HepG2 (cell line): ENCODE measurements at regions not wholly inside any gene's neighbourhood (a gene's known extent, or its start where the extent isn't known, plus 50 kb on each side); places are given as distances from the start of the nearest gene placed in this dataset.

Experiments used
- ATAC-seq: fragments of 200-7000 bp; cut with Tn5 transposase; 3 replicates; pipeline ENCODE4 v1.9.1; 2020; ENCODE audit warnings: mild to moderate bottlenecking, moderate library complexity
- BruUV-seq: library from RNA; stranded (reverse); fragments of 400-500 nt; replicated peaks from 2 replicates; lab custom pipeline; 2021; lab: Mats Ljungman, UMichigan
- CTCF ChIA-PET: fragments of 300-600 bp; formaldehyde crosslinking; extraction: SDS; loops from one replicate; lab custom pipeline; 2021; ENCODE audit warnings: low total read pairs, inconsistent platforms, low intra/inter-chr PET ratio; lab: Yijun Ruan, JAX
- POLR2A ChIA-PET: fragments of 350-600 bp; sonication (Branson Sonifier 250); formaldehyde crosslinking; loops from one replicate; lab custom pipeline; 2020; ENCODE audit warnings: antibody characterized with exemption, inconsistent platforms; lab: Yijun Ruan, JAX
- DNase-seq: peaks from one replicate; pipeline ENCODE4 v3.0.0-alpha.2; 2015; ENCODE audit warnings: low spot score
- FAIRE-seq: peaks from 3 replicates; lab custom pipeline; 2011; peaks lifted over from hg19 to GRCh38; lab: Jason Lieb, UNC
- H2AFZ ChIP-seq: one replicate; pipeline ENCODE4 v1.6.1; 2011; ENCODE audit warnings: low read length, inconsistent platforms
- H3K27ac ChIP-seq: fragments of 300-600 bp; 3 replicates; pipeline ENCODE4 v1.8.0; 2011; ENCODE audit warnings: mixed run types, mild to moderate bottlenecking, mixed read lengths, low read length, inconsistent platforms; ENCODE audit not compliant: insufficient read depth; ENCODE audit errors: extremely low read length
- H3K27me3 ChIP-seq, 2 experiments: fragments of 200-600 bp in 1 of 2; 2 replicates in 1 of 2; 3 replicates in 1 of 2; pipeline versions ENCODE4 v1.6.0 to v1.8.0; 2011; ENCODE audit warnings: low read length in 2 of 2, mild to moderate bottlenecking in 2 of 2, moderate library complexity in 2 of 2, inconsistent platforms in 1 of 2; ENCODE audit not compliant: insufficient read depth in 2 of 2, control insufficient read depth in 1 of 2
- H3K36me3 ChIP-seq, 2 experiments: fragments of 200-600 bp in 1 of 2; replicated peaks in 1 of 2; 2 replicates in 1 of 2; 3 replicates in 1 of 2; pipeline versions ENCODE4 v1.5.1 to v1.8.0; 2011; ENCODE audit warnings: low read length in 2 of 2, inconsistent platforms in 1 of 2; ENCODE audit not compliant: insufficient read depth in 2 of 2, control insufficient read depth in 1 of 2
- H3K4me1 ChIP-seq: 2 replicates; pipeline ENCODE4 v1.5.1; 2012; ENCODE audit warnings: low read length, inconsistent platforms; ENCODE audit not compliant: insufficient read depth
- H3K4me2 ChIP-seq: 2 replicates; pipeline ENCODE4 v1.6.0; 2011; ENCODE audit warnings: low read depth, low read length, inconsistent platforms
- H3K4me3 ChIP-seq, 3 experiments: fragments of 200-600 bp in 1 of 3; sonication (generic), shearing (Covaris generic) in 1 of 3; replicated peaks in 1 of 3; 2 replicates each; pipeline ENCODE4 v1.5.1; 2011 to 2016; ENCODE audit warnings: low read length in 3 of 3, inconsistent platforms in 2 of 3, low read depth in 2 of 3, mild to moderate bottlenecking in 2 of 3, control low read depth in 1 of 3, mixed read lengths in 1 of 3; ENCODE audit not compliant: insufficient read depth in 1 of 3
- H3K79me2 ChIP-seq: one replicate; pipeline ENCODE4 v1.6.1; 2011; ENCODE audit warnings: low read length, inconsistent platforms; ENCODE audit not compliant: insufficient read depth
- H3K9ac ChIP-seq: 2 replicates; pipeline ENCODE4 v1.6.0; 2011; ENCODE audit warnings: mild to moderate bottlenecking, low read depth, low read length, inconsistent platforms; ENCODE audit not compliant: insufficient read depth
- H3K9me3 ChIP-seq: 2 replicates; pipeline ENCODE4 v1.5.1; 2012; ENCODE audit warnings: mild to moderate bottlenecking, low read length
- H4K20me1 ChIP-seq: 2 replicates; pipeline ENCODE4 v1.6.0; 2011; ENCODE audit warnings: inconsistent platforms, mild to moderate bottlenecking, low read length, moderate library complexity; ENCODE audit not compliant: insufficient read depth
- HDAC2 ChIP-seq: sonication (generic); formaldehyde crosslinking; IDR thresholded peaks from 2 replicates; pipeline ENCODE4 v1.4.0; 2020; ENCODE audit warnings: missing genetic modification reagents
- KIAA2018 ChIP-seq: sonication (generic); formaldehyde crosslinking; IDR thresholded peaks from 2 replicates; pipeline ENCODE4 v1.5.0; 2020; ENCODE audit warnings: mild to moderate bottlenecking, missing genetic modification reagents, borderline replicate concordance
- NAIF1 ChIP-seq: sonication (generic); formaldehyde crosslinking; IDR thresholded peaks from 2 replicates; pipeline ENCODE4 v1.5.0; 2020; ENCODE audit warnings: mild to moderate bottlenecking, missing genetic modification reagents, borderline replicate concordance
- ZNF670 ChIP-seq: sonication (generic); formaldehyde crosslinking; IDR thresholded peaks from 2 replicates; pipeline ENCODE4 v1.8.0; 2022; ENCODE audit warnings: mild to moderate bottlenecking, missing genetic modification reagents, borderline replicate concordance
- ZNF749 ChIP-seq: sonication (generic); formaldehyde crosslinking; IDR thresholded peaks from 2 replicates; pipeline ENCODE4 v1.8.0; 2022; ENCODE audit warnings: mild to moderate bottlenecking, missing genetic modification reagents, moderate library complexity, borderline replicate concordance
- ZNF75D ChIP-seq: sonication (generic); formaldehyde crosslinking; IDR thresholded peaks from 2 replicates; pipeline ENCODE4 v1.8.1; 2023; ENCODE audit warnings: missing genetic modification reagents, mild to moderate bottlenecking, borderline replicate concordance
- WGBS: methylation state at CpG from one replicate; pipeline ENCODE4 v1.1.6; 2017; ENCODE audit warnings: low lambda C conversion rate; 5-methylcytosine and 5-hydroxymethylcytosine counted together
- in situ Hi-C: cut with HindIII; loops from 2 replicates; pipeline ENCODE4 v1.10.0; 2017; ENCODE audit warnings: low pct_unique_long_range_greater_than_20kb; ENCODE audit not compliant: extremely low pct_ligation_motif_present
- intact Hi-C: fragments of 100-400 bp; cut with micrococcal nuclease; formaldehyde crosslinking; loops from one replicate; pipeline ENCODE4 v1.10.0; 2022; ENCODE audit not compliant: unreplicated experiment
- TF ChIP-seq, protein P1 (sequence below): sonication (generic); formaldehyde crosslinking; IDR thresholded peaks from 2 replicates; pipeline ENCODE4 v1.4.0; 2020; ENCODE audit warnings: missing genetic modification reagents, mild to moderate bottlenecking, borderline replicate concordance

DNA sequence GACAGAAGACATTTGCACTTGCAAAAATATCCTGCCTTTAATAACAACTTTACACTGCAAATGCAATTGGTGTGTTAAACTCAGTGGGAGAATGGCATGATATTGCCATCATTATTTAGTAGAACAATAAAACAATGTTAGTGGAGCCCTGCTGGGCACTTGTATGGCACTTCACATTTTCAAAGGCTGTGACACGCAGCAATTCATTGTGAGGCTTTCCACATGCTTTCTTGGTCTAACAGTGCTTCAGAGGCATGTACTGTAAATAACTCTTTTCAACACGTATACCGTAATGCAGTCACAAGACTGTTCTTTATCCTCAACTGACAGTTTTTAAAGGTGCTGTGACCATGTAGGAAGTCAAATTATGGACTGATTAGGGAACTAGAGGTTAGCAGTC lies 155.5 kb upstream of the EPB41L4A start (continued):
- TF ChIP-seq KIAA2018 (CRISPR knock-in tag) (no peak), HDAC2 (CRISPR knock-in tag) (no peak)

DNA sequence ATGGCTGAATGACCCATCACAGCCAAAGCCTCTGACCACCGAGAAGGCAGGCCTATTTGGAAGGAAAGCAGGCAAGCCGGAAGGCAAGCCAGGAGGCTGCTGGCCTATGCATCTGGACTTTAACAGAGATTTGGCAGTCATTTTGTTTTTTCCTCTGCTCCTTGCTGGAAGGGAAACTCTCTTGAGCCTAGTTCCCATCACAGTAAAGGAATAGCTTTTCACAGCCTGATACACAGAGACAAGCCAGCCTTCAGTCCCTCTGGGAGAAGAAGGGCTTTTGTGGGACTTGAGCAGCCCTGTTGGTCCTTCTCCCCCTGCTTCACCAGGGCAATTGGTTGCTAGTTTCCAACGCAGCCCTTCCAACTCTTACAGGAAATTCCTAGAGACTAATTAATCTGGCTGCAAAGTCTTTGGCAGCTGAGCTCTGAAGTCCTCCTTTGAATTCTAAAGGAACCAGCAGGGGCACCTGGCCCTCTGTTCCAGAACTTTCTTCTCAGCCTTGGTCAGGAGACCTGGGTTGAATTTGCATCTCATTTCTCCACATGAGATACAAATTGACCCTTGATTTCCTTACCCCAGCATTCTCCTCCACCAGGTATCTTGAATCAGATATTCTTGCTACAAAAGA lies 157.3 kb upstream of the EPB41L4A start:
- POLR2A ChIA-PET, result no interaction called here
- CTCF ChIA-PET, result no interaction called here
- in situ Hi-C loops, result no loop called here
- Histone ChIP-seq H3K79me2 (no peaks in the 10 kb centered on the region), H3K4me3 (no peak overlapping the region), H3K4me1 (no peaks in the 10 kb centered on the region), H4K20me1 (no peaks in the 10 kb centered on the region), H3K36me3 (no peaks in the 10 kb centered on the region), H3K27me3 (peaks cover 2 to 15% of the 10 kb centered on the region in 2 experiments; a peak in 4 of 5 replicates), H3K9me3 (no peaks in the 10 kb centered on the region), H2AFZ (no peak overlapping the region), H3K27ac (no peak overlapping the region), H3K4me2 (no peak overlapping the region), H3K9ac (no peak overlapping the region)
- WGBS, result 0% methylated on average over 3 of the region's 3 CpGs
- no peak for FAIRE-seq
- ATAC-seq, result no peak
- intact Hi-C loops, result no loop called here
- BruUV-seq, result no TSS peak
- no peak for DNase-seq
- TF ChIP-seq, protein P1, sequence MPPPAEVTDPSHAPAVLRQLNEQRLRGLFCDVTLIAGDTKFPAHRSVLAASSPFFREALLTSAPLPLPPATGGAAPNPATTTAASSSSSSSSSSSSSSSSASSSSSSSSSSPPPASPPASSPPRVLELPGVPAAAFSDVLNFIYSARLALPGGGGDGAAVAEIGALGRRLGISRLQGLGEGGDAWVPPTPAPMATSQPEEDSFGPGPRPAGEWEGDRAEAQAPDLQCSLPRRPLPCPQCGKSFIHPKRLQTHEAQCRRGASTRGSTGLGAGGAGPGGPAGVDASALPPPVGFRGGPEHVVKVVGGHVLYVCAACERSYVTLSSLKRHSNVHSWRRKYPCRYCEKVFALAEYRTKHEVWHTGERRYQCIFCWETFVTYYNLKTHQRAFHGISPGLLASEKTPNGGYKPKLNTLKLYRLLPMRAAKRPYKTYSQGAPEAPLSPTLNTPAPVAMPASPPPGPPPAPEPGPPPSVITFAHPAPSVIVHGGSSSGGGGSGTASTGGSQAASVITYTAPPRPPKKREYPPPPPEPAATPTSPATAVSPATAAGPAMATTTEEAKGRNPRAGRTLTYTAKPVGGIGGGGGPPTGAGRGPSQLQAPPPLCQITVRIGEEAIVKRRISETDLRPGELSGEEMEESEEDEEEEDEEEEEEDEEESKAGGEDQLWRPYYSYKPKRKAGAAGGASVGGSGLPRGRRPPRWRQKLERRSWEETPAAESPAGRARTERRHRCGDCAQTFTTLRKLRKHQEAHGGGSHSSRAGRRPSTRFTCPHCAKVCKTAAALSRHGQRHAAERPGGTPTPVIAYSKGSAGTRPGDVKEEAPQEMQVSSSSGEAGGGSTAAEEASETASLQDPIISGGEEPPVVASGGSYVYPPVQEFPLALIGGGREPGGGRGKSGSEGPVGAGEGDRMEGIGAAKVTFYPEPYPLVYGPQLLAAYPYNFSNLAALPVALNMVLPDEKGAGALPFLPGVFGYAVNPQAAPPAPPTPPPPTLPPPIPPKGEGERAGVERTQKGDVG (CRISPR knock-in tag), result no peak
- TF ChIP-seq ZNF75D (CRISPR knock-in tag), result no peak
- no peak for TF ChIP-seq ZNF670 (CRISPR knock-in tag)
- TF ChIP-seq NAIF1 (CRISPR knock-in tag), result no peak
- no peak for TF ChIP-seq ZNF749 (CRISPR knock-in tag)
